Activated naive CD4-positive, alpha-beta T cell treated with Interleukin-2 at 50 U/mL for 16 hours (primary cell): ENCODE measurements at regions not wholly inside any gene's neighbourhood (a gene's known extent, or its start where the extent isn't known, plus 50 kb on each side); places are given as distances from the start of the nearest gene placed in this dataset.

Source experiments
- DNase-seq: peaks from one replicate; pipeline ENCODE4 v3.0.0-alpha.2; 2020

DNA sequence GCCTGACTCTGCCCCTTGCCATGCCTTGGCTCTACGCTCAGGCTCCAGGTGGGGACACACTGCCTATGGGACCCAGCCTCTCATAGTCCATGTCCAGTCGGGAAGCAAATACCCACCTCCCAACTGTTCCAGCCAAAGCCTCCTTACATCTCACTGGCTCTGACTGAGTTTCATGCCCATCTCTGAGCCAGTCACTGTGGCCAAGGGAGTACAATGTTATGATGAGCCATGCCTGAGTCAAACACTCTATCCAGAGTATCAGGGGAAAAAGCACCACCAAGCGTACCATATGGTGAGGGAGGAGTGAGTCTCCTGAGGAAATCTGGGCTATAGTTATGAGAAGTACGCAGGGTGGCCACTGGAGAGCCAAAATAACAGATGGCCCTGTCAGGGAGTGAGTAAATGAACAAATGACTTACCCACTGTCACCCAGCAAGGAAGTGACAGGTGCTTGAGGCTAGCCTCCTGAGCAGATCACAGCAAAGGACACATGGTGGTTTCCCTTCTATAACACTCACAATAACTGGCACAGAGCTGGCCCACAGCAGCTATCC, 236.6 kb upstream of the GJB5 start:
- DNase-seq = no peak

DNA sequence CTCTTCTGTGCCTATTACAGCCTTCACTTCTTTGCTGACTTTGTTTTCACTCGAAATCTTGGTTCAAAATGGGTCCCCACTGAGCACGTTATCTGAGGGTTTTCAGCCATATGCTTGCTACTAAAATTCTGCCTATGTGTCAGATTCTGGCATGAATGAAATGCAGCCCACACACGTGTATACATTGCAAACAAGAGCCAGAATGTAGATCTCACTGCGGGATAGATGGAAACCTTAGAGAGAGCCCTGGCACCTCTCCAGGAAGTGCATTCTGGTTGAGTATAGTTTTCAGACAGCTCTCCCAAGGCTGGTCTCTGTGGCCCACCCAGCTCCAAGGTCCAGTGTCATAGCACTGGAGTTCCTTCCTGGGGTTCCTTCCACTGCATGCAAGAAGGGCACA, 234.7 kb upstream of the GJB5 start:
- DNase-seq = no peak

DNA sequence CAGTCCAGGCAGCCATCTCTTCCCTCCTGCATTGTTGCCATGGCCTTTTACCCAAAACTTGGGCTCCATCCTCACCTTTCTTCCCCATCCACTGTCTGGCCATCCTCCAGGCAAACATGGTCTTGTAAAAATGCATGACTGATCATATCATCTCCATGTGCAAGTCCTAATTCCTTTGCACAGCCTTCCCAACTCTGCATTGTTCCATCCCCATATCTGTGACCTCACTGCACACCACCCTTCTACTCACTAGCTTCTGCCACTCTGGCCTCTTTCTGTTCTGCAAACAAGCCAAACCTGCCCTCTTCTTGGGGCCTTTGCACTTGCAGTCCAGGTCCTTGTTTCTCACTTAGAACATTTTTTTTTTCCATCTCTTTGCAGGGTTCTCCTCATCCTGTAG, 230.1 kb upstream of the GJB5 start:
- DNase-seq = no peak

DNA sequence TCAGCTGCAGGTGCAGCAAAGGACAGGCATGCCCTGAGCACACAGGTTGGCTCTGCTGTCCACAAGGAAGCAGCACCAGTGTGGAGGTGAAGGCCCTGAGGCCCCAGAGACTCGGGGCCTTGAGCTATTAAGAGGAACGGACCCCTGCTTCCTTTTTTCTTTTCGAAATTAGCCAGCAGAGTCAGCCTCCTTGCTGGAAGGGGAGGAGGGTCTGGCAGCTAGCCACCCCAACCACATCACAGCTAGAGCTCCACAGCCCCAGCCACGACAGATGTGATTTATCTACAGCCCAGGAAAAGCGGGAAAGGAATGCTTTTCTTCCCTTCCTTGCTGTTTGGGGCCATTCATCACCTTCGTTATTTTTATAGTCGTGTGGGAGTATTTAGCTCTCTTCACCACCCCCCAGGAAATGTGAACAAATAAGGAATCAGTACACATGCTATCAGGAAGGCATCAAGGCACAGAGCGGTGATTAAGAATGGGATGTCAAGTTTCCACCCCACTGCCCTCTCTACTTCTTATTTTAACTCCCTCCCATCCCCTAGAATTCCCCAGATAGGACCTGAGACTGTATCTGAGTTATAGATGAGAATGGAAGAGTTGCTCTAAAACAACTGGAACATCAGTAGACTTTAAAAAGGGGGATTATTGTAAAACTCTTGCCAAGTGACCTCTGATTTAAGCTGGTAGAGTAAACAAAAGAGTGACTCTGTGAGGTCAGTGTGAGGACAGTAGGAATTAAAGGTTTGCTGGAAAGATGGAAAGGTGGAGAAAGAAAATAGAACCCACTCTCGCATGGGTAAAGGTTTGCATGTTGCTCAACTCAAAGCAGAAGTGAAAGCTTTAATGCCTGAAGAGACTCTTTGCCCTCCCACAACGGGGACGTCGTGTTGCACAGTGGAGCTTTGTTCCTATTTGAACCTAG, 224.7 kb upstream of the GJB5 start:
- no peak for DNase-seq

DNA sequence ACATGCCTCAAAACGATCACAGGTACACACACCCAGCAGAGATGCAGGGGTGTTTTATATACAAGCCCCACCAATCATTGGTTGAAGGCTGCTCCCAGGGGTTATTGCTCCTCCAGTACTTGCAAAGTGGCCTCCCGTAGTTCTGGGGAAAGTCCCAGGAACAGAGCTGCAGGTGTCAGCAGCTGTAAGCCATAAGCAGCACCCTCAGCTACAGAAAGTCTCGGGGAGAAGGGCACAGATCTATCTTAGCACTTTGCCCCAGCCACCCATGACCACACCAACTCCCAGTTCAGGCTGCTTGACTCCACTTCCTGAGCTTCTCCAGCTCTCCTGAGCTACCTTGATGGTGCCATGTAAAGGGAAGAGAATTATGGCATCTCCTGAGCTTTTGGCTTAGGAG, 222.7 kb upstream of the GJB5 start:
- DNase-seq = no peak

DNA sequence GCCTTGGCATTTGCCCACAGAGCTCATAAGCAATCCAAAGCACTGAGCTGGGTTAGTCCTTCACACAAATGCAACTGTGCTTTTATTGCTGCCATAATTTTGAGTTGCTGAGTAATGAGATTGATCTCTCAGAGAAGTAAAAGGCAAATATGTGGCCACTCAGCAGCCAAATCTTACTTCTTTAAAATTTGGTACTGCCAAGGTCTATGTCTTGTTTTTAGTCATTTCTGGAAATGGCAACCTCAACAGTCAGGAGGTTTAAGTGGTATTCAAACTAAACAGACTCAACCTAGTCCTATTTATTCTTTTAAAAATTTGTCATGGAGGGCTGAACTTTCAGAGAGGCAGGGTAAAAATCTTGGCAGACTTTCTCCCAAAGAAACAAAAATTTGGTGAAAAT, 216.4 kb upstream of the GJB5 start:
- no peak for DNase-seq

DNA sequence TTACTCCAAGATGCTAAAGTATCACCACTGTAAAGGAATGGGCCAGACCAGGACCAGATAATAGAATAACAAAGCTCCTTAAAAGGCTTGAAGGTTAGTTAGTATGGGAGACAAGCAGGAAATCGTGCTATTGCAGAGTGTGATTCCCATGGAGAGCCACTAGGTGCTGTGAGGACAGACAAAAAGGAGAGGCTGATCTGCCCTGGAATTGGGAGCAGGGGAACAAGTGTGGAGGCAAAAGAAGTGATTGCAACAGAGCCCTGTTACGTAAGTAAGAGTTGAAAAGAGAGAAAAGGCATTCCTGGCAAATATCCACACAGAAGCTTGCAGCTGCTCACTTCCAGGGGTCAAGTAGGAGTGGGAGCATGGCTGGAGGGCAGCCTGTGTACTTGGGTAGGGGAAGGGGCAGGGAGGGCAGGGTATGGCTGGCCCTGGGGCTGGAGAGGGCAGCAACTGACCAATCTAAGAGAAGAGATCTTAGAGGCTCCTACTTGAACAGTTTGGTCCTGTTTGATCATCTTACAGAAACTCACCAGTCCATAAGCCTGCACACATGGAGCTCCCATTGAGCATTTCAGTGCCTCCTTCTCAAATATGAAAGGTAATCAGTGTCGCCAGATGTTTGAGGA, 207.7 kb upstream of the GJB5 start:
- no peak for DNase-seq

DNA sequence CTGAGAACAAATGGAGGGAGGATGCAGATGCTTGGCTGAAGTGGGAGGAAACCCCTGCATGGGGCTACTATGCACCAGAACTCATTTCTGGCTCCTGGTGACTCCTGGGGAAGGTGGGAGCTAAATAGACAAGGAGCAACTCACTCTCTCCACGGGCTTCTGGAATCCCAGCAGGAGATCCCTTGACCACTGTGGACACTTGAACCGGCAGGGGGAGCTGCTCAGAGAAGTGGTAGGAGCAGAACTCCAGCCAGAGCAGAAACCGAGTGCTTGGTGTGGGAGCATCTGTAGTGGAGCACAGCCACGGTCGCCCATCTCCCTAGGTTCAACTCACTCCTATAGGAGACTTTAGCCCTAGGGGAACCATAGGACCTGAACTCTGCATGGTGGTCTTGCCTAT, 205.6 kb upstream of the GJB5 start:
- no peak for DNase-seq

DNA sequence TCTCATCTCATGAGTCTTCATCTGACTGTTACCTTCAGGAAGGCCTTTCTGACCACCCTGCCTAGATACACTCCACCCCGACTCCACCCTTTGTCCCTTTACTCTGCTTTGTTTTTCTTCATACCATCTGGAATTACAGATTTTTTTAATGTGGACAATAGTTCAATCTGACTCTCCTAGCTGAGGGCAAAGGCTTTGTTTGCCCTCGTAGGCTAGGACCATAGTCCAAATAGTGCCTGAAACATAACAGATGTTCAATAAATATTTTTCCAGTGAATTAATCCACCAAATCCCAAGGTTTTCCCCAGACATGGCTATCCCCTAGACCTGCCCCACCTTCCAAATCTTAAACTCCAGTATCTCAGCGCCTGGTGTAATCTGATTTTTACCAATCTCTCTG, 176.5 kb upstream of the GJB5 start:
- DNase-seq = no peak

DNA sequence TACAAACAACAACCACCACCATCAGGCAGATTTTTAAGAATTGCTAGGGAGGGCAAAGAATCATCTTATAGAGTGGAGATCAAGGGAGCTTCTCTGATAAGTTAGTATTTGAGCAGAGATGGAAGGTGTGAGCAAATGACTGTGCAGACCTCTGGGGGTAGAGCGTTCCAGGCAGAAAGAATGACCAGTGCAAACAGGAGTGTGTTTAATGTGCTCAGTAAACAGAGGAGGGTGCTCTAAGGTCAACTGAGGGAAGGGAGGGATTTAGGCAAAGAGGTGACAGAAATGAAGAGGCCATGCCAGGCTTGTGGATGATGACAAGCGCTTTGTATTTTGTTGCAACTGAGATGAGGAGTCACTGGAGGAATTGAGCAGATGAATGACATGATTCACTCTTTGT, 172.5 kb upstream of the GJB5 start:
- no peak for DNase-seq

DNA sequence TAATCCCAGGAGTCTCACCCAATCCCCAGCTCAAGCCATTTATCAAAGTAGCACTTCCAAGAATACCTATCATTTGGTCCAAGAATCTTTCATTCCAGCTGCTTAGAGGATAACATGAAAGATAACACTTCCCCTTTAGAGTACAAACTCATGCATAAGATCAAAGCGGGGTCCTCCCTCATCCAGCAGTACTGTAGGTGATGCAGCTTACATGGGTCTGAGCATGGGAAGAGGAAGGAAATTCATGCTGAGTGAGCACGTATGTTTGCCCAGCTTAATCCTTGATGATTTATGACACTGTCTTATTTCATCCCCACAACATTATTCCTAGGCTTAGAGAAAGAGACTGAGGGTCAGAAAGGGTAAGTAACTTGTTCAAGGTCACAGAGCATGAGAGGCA, 167.1 kb upstream of the GJB5 start:
- no peak for DNase-seq

DNA sequence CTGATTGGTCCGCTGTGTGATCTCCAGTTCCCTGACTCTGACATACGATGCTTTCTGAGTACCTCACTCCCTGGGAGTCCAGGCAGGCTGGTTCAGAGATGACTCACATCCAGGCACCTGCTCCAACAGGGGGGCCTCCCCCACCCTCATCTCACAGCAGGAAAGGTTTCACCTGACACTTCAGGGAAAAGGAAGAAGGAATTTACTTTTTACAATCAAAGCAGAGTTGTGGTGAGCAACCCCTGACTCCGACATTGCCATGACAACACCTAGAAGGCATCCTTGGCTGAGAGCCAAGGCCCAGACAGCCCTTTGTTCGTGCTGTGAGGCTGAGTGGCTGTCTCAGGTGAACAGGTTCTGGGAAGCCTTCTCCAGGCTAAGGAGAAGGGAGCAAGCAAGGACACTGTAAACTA, 164.6 kb upstream of the GJB5 start:
- DNase-seq = no peak

DNA sequence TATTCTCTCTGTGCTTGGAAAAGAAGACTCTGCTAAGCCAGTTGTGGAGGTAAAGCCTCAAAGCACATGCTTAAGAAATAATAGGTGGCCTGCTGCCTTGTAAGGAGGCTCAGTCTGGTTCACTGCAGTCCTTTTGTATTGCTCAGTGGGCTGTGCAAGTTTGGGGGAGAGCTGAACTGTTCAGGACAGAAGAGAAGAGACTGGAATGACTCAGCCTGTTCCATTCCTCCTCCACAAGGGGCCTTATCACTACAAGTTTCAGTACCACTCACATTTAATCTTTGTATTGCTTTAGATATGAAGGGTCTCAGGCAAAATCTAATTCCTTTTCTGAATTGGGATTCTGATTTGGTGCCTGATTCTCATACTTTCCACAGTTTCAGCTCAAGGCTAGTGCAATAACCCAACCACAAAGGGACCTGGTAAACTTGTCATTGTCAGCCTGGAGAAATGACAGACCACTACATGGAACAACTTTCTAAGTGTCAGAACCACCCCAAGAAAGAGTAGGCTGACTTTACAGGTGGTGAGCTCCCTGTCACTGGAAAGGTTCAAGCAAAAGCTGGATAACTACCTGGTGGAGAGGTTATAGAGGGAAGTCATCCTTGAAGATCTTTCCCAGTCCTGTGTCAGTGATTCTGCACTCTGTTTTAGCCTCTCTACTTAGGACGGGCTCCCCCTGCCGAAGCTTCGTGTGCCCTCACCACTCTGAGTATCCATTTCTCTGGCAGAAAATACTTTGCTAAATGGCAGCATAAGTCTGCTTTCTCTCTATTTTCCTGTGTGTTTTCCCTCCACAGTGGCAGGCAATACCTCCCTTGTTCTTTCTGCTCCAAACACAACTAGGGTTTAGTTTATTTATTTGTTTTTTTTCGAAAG, 162.9 kb upstream of the GJB5 start:
- DNase-seq = no peak

DNA sequence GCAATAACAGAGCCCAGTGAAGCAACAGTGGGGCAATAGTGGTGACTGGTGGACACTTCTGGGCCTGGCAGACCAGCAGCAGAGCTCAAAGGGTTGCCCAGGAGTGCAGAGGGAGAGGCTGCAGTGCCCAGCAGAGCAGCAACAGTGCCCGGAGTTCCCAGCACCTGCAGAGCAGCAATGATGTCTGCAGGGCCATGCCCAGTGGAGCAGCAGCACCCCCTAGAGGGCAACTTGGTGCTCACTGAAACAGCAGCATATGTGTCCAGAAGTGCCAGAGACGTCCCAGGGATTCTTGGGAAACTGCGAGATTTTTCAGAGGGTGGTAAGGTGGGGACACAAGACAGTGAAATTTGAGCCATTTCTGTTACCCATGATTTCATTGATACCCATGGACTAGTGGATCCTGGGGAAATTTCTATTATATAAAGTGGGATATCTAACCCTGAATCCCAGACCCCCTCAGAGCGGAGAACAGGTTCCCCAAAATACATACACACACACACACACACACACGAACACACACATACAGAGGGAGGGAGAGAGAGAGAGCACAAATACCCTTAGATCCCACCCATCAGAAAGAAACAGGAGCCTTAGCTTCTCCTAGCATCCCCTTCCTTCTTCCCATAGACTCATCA, 156.9 kb upstream of the GJB5 start:
- DNase-seq = peak; percentile 21

DNA sequence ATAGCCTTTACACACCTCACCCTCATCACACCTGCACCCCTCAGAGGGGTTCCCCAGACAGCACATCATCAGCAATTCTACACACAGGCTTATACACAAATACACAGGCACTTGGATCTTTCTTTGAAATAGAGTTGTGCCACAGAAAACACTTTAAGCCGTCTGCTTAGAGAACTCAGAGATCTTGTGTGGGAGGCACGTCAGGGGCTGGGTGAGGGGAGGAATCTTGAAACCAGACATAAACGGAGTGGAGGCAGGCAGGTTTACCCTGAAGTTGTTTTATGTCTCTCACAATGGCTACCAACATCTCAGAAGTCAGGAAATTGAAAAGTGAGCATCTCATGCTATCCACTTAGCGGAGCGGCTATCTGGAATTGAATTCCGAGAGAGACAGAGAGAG, 151.9 kb upstream of the GJB5 start:
- DNase-seq = no peak

DNA sequence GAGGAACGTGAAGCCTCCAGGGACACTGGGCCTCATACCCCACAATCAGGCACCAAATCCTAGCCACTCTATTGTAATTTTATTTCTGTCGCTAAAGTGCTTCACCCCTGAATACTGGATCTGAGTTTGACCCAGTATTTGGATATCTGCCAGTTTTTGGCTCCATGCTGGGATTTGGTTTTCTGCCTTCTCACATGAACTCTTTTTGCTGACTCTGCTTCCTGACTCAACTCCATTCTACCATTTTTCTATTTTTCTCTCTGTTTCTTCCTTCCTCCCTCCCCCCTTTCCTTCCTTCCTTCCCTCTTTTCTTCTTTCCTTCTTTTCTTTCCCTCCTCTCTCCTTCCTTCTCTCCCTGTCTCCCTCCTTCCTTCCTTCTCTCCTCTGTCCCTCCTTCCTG, 151.3 kb upstream of the GJB5 start:
- no peak for DNase-seq

DNA sequence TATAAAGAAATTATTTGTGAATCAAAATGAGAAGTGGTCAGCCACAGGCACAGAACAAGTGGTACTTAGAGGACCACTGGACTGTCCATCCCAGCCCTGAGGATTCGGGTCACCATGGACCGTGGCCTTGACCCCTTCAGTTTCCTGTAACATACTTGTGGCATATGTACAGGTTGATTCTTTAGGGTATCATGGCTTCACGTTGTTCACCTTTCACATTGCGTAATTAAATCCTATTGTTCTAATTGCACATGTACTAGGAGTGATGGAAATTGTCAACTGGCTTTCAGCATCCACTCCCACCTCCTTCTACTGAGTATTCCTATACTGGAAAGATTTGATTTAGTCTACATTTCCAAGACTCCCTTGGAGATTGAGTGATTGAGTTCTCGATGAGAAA, 148.3 kb upstream of the GJB5 start:
- DNase-seq = no peak

DNA sequence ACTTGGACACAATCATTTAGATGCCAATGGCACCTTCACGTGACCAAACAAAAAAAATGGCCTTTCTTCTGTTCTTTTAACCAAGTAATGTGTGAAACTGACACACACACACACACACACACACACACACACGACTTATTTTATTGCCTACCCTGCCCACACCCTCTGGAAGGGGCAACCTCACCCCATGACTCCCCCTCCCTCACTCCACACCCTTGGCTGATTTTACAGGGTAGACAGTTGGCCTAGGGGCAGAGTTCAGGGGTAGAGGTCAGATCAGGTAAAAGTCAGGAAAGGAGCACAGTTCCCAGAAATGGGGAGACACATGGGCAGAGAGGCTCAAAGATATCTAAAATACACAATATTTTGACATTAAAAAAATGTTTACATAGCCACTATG, 144.8 kb upstream of the GJB5 start:
- no peak for DNase-seq

DNA sequence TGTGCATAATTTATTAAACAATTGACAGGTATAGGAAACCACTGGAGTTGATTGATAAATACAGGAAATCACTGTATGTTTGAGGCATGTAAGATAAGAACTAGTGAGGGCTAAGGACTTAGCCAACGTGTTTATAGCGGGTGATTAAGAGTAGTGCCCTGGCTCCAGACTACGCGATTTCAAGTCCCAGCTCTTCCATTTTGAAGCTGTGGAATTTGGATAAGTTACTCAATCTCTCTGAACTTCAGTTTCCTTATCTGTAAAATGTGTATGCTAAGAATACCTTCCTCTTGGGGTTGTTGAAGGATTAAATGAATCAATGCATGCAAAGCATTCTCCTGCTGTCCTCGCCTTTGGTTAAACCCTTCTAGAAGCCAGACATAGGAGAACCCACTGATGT, 143.3 kb upstream of the GJB5 start:
- DNase-seq = no peak

DNA sequence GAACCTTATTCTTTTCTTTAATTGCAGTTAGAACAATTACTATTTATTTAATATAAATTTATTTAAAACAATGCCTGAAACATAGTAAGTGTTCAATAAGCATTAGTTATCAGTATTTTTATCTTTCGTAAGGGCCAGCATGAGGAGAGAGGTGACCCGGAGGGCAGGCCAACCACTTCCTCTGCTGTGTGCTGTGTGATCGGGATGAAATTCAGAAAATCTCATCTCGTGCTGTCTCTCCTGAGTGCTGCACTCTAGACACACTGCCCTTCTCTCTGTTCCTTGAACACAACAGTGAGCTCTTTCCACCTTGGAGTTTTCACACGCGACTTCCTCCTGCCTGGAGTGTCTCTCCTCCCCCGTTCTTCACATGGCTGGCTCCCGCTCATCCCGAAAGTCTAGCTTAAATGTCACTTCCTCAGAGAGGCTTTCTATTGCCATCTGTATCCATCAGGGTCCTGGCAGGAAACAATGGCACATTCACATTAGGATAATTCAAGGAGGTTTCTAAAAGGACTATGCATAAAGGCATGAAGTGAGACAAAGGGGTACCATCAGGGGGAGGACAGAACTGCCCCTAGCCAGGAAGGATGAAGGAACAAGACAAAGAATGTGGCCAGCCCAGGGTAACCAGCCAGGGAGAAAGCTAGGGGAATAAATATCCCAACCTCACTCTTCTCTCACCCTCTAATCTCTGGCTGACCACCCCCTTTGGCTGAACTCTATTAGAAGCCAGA, 142.6 kb upstream of the GJB5 start:
- no peak for DNase-seq

DNA sequence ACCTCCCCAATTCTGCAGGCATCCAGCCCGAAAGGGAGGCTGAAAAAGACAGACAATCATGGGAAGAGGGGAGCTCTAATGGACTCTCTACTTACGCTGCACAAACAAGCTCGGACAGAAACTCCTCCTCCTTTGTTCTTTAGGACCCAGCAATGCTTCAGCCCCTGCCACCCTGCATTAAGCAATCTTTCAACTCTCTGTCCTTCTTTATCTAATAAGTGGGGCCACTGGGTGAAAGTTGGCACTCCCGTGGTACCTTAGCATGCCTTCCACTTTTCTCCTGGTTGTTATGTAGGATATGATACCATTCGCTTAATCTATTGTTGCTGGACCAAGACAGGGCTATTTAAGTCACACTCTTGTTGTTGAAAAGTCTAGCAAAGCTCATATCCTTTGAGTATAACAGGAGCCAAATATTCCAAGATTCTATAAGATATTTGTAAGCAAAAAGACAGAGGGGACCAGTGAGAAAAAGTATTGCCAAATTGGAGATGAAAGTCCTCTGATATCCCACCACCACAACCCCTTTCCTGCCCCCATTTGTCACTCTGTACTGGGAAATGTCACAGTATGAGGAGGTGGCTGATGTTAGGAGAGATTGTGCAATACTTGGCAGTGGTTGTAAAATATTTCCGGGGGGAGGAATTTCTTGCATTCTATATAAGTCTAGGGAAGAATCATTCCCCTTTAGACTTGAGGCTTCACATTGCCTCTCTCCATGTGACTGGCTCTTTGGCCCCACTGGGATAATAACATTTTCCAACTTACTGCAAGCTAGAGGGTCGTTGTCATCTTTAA, 137.3 kb upstream of the GJB5 start:
- DNase-seq = no peak
